NCI-H69 (cell line): ENCODE measurements at regions not wholly inside any gene's neighbourhood (a gene's known extent, or its start where the extent isn't known, plus 50 kb on each side); places are given as distances from the start of the nearest gene placed in this dataset.
A peak's percentile ranks its signal among the peaks of the same experiment; 100 is the strongest.
"Not testable (repeated sequence)": the region's sequence is repeated elsewhere in the genome, so short reads cannot be mapped to it uniquely, and the experiment has no call there.

ENCODE experiments used
- DNase-seq: peaks from one replicate; lab custom pipeline; 2025; lab: John Stamatoyannopoulos, UW

DNA sequence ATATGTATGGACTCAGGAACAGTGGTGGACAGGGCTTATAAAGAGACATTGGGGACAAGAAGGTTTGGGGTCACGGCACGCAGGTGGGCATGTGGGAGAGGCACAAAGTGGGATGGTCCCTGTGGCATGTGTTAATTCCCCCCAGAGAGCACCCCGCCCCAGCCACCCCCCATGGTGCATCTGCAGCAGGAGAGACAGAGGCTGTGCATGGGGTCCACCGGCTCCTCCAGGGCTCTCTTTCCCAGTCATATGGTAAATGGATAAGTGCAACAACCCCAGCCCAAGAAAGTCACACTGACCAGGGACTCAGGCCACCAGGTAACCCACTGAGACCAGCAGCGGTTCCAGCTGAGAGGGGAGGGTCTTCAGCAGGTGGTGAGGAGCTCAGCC, 242.1 kb downstream of the BCL11B start:
- no peak for DNase-seq

GRCh38 chr14:99030454-99030853, 241.5 kb downstream of the BCL11B start:
- DNase-seq = no peak

GRCh38 chr14:99032759-99033158, 239.2 kb downstream of the BCL11B start:
- no peak for DNase-seq

DNA sequence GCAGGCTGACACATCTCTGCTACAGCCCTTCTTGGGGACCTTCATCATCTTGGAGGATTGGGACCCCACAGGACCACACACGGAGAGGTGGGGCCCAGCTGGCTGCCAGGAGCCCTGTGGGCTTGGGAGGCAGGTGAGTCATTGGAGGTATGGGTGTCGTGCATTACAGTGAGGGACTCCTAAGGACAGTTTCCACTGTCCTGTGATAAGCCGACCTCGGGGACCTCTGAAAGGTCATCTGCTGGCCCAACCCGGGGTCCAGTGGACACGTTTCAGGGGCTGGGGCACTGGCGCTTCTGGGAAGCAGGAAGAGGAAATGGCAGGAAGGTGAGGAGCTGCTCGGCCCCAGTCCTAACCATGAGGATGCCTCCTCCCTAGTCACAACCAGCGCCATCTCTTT, 238.0 kb downstream of the BCL11B start:
- no peak for DNase-seq

- no peak for DNase-seq
These were observed 237.3 kb downstream of the BCL11B start for GRCh38 chr14:99034711-99035171.

- DNase-seq = no peak
These were observed 236.7 kb downstream of the BCL11B start for GRCh38 chr14:99035268-99035667.

GRCh38 chr14:99035712-99036610, 236.0 kb downstream of the BCL11B start:
- no peak for DNase-seq

DNA sequence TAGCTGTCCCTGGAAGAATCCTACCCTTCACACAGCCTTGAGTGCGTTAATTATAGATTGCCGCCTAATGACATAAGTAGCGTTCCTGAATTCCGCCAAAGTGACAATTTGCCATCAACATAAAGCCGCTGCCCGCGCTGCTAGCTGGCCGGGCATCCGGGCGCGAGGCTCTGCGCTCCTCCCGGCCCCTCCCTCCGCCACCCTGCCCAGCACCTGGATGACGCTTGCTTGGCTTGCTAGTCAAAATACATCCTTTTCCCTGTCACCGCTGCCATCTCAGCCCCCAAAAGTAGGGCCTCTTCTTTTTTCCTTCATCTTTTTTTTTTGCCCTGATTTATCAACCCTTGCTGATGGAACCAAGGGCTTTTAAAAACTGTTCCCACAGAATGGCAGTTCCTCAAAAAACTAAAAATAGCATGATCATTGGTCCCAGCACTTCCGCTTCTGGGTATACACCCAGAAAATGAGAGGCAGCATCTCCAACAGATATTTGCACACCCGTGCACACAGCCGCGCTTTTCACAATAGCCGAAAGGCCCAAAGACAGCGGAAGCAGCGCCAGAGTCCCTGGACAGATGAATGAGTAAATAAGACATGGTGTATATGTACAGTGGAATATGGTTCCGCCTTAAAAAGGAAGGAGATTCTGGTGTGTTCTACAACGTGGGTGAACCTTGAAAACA, 235.2 kb downstream of the BCL11B start:
- peak; percentile 27 for DNase-seq

DNA sequence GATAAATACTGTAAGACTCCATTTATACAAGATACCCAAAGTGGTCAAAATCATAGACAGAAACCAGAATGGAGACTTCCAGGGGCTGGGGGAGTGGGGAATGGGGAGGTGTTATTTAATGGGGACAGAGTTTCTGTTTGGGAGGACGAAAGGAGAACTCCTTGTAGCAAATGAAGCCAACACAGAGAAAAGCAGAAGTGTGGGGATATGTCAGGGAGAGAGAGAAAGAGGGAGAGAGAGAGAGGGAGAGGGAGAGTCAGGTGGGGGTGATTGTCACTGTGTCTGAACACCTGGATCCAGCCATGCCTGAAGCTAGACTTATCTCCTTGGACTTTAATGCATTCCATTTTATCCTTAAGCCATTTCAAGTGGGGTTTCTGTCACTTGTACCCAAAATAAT, 234.7 kb downstream of the BCL11B start:
- DNase-seq = not testable (repeated sequence)

- no peak for DNase-seq
These were observed 234.1 kb downstream of the BCL11B start for GRCh38 chr14:99037777-99038430.

DNA sequence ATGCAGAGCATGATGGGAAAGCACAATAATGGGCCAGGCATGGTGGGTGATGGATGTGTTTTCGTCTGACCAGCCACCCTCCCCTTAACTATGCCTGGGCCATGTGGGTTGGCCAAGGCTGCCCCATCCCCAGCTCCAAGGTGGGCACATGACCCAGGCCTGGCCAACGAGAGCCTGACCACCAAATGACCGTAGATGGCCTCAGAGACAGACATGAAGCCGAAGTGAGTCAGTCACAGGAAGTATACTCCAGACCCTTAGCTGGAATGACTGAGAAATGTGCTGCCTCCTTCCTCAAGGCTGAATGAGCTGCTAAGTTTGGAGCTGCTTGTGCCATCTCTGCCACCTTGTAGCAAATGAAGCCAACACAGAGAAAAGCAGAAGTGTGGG, 233.6 kb downstream of the BCL11B start:
- no peak for DNase-seq

GRCh38 chr14:99039331-99040041, 232.5 kb downstream of the BCL11B start:
- no peak for DNase-seq

DNA sequence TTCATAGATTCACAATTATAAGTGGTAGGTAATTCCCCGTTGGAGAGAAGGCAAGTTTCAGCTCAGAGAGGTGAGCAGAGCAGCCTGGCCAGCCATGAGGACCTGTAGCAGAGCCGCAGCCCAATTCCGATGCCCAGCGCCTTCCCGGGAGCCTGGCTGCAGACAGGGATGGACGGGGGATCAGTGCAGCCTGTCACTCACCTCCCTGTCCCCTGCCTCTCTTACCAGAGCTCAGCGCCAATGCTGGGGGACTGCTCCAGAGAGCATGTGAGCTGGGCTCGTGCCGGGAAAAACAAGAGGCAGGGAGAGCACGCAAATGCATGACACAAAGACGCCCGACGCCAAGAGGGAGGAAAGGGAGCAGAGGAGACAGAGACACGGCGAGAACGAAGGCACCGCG, 231.9 kb downstream of the BCL11B start:
- DNase-seq = no peak

- no peak for DNase-seq
These were observed 231.3 kb downstream of the BCL11B start for GRCh38 chr14:99040711-99041110.

DNA sequence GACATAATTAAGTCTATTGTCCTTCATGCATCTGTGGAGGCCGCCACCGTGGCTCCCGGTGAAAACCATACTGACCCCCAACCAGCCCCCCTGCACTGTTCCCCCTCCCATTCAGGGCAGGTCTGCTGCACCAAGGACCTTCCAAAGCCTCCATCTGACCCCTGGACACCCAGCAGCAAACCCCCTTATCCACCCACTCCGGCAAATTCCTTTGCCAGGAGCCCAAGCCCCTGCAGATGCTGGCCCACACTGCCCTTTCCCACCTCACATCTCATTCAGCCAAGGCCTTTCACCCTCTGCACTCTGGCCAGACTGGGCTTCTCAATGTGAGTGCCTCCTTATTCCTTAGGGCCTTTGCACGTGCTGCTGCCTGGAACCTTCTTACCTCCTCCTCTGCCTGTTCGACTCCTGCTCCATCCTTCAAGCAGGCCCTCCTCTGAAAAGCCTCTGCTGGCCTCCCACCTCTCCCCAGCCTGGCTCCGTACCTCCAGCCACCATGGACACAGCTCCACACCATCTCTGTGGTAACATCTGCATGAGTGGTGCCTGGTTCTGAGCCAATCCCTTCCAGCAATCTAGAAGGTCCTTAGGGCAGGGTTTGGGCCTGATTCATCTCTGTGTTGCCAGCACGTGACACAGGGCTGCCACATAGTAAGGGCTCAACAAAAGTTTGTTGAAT, 230.7 kb downstream of the BCL11B start:
- no peak for DNase-seq

GRCh38 chr14:99041820-99042174, 230.2 kb downstream of the BCL11B start:
- DNase-seq = no peak

- no peak for DNase-seq
These were observed 229.4 kb downstream of the BCL11B start for GRCh38 chr14:99042381-99043266.

GRCh38 chr14:99043267-99043615, 228.8 kb downstream of the BCL11B start:
- no peak for DNase-seq

DNA sequence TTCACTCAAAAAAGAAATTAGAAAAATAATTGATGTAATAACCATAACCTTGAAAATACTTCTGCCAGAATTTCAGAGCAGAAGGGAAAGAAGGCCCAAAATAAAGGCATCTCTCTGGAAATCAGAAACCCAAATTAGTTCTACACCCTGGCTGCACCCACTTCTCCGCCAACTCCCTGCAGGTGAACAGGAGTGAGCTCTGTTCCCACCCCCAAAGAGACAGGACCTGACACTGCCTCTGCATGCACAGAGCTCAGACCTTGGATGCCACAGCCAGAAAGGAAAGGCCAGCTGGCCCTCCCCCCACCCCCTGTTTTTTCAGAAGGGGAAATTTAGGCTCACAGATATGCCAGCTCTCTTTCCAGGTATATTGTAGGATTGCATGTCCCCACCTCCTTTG, 228.2 kb downstream of the BCL11B start:
- no peak for DNase-seq

GRCh38 chr14:99047441-99048031, 224.5 kb downstream of the BCL11B start:
- no peak for DNase-seq
